ENCODE measurements at regions not wholly inside any gene's neighbourhood (a gene's known extent, or its start where the extent isn't known, plus 50 kb on each side); places are given as distances from the start of the nearest gene placed in this dataset.

GRCh38 chr10:78852466-78853240 lies 216.1 kb upstream of the ZMIZ1 start:
- no peak for DNase-seq

- DNase-seq = no peak
Measured at GRCh38 chr10:78853864-78854263, 214.9 kb upstream of the ZMIZ1 start.

DNA sequence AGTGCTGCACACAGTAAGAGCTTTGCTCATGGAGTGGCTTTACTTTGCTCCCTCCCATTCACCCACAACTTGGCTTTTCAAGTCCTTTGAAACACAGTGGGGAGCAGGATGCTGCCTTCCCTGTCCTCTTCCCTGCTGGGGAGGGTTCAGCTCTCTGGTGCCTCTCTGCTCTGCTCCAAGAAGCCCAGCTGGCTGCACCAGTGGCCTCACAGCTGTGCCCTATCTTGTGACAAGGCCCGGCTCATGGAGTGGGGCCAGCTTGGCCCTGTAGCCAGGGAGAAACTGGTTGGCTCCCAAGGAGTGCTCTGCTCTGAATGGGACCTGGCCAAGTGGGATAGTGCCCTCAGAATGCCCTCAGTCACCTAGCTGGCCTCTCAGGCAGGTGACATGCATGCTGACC lies 212.3 kb upstream of the ZMIZ1 start:
- DNase-seq = no peak

DNA sequence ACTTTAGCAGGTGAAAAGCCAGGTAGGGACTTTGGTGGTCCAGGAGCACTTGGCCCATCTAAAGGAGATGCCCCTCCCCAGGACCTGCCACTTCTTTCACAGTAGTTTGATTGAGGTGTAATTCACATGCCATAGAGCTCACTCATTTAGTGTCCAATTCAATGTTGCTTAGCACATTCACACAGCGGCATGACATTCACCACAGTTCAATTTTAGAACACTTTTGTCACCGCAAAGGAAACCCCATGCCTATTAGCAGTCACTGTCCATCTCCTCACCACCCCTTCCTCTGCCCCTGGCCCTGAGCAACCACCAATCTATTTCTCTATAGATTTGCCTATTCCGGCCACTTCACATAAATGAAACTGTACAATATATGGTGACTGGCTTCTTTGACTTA lies 211.6 kb upstream of the ZMIZ1 start:
- no peak for DNase-seq

DNA sequence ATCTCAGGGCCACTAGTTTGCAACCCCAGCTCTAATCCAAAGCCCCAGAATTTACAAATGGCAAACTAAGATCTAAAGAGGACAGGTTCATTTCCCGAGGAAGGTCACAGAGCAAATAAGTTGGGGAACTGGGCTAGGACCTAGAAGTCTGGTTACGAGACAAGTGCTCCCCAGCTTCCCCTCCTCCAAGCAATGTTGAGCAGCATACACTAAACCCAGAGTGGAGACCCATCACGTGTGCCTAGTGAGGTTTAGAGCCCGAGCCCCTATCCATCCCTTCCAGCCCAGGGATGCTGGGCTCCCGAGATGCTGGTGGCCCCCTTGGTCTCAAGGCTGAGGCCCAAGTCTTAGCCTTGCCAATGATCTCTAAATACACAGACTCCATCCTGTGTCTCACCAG lies 209.5 kb upstream of the ZMIZ1 start:
- DNase-seq = no peak

GRCh38 chr10:78859769-78860168 lies 209.0 kb upstream of the ZMIZ1 start:
- no peak for DNase-seq

DNA sequence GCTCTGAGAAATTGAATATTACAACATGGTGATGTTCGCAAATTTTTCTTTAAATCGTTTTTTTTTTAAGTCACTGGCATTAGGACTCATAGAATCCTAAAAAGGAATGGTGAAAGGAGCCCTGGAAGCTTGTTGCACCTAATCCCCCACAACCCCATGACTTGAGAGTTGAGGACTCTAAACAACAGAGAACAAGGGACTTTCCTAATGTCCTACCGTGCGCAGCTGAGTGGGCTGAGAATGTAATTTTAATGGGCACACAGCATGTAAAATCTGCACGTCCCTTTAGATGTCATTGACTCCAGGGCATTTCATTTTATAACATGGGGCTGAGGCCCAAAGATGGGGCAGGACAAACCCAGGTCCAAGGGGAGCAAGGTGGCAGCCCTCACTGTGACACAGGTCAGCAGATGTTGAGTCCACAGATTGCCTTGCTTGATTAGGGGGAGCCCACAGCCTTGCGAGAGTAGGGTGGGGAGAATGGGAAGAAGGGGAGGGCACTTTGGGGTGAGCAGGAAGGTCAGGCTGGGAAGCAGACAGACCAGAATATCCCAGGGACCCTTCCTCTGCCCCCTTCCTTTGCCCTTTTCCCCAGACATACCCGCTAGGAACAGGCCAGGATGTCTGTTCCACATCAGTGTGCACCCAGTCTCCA lies 208.4 kb upstream of the ZMIZ1 start:
- DNase-seq = no peak

GRCh38 chr10:78861529-78862327 lies 207.0 kb upstream of the ZMIZ1 start:
- DNase-seq = no peak

- DNase-seq = no peak
Measured at GRCh38 chr10:78862328-78862640, 206.5 kb upstream of the ZMIZ1 start.

GRCh38 chr10:78863140-78863905 lies 205.4 kb upstream of the ZMIZ1 start:
- DNase-seq = no peak

GRCh38 chr10:78863906-78864239 lies 204.9 kb upstream of the ZMIZ1 start:
- no peak for DNase-seq

- DNase-seq = no peak
Measured at GRCh38 chr10:78864761-78865537, 203.8 kb upstream of the ZMIZ1 start.

DNA sequence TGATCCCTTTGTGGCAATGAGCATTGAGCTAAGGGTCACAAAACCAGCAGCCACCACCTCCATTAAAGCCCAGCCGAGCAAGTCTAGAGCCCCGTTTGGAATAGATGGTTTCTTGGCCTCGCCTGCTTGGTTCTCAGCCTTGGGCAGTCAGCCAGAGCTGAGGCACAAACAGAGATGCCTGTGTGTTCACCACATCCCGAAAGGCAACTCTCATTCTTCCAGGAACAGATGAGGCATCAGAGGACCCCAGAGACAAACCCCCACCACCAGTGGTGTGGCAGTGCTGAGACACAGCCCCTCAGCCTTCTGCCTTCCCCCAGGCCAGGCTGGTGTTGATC lies 203.3 kb upstream of the ZMIZ1 start:
- DNase-seq = no peak

DNA sequence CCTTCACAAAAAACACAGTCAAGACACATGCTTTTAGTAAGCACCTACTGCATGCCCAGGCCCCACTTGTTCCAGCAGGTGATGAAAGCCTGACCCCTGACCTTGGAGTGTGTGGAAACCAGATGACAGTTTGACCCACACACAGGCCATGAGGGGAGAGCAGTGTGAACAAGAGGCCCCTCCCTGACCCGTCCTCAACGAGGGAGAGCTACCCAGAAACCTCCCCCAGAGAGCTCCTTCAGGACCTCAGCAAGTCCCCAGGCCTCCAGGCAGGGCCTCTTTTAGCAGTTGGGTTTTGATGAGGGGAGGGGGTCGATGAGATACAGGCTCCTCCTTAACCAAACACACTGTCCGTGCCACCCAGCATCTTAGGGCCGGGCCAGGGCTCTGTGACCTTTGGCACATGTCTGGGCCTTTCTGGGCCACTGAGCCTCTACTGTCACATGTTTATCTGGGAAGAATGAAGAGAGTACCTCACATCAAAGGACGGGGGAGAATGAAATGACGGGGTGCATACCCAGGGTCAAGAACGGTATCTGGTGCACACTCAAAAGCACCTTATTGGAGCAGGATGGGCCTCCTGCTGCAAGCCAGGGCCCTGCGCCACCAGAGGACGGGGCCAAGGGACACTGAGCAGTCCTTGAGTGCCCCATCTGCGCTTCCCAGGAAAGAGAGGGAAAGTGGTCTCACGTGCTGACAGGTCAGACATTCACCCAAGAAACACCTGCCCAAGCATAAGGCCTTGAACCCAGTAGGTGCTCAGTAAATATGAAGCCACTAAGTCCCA lies 202.6 kb upstream of the ZMIZ1 start:
- no peak for DNase-seq

GRCh38 chr10:78866731-78867554 lies 201.8 kb upstream of the ZMIZ1 start:
- DNase-seq = no peak

GRCh38 chr10:78867555-78867939 lies 201.2 kb upstream of the ZMIZ1 start:
- DNase-seq = no peak

DNA sequence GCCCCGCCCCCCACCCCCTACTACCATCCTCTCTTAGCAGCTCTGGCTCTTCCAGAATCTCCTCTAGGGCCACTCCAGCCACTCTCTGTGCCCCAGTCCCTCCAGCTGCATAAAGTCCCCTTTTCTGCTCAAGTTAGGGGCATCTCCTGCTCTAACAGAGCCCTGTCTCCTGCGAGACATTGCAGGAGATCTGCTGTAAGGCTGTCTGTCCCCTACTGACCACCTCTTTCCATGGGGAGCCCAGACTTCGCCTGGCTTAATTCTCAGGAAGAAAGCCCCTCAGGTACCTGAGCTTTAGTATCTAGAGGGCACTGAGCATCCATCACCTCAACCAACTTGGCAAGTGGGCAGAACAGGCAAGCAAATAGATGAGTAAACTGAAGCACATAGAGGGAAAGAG lies 200.7 kb upstream of the ZMIZ1 start:
- no peak for DNase-seq

DNA sequence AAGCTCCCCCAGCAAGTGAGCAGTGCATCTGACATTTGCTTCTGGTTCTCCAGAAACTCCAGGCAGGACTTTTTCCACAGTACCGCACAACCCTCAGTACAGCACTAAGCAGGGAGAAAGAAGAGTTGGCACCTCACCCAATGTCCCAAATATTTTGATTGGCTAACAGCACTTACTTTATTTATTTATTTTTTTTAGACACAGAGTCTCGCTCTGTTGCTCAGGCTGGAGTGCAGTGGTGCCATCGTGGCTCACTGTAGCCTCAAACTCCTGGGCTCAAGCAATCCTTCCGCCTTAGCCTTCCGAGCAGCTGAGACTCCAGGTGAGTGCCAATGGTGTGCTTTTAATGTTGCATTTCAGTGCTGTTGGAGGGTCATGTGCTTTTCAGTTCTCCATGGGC lies 200.3 kb upstream of the ZMIZ1 start:
- DNase-seq = no peak

- no peak for DNase-seq
Measured at GRCh38 chr10:78868861-78869260, 199.9 kb upstream of the ZMIZ1 start.

GRCh38 chr10:78869508-78870454 lies 199.0 kb upstream of the ZMIZ1 start:
- no peak for DNase-seq
